Psoas muscle (tissue), 7 donors: ENCODE measurements at regions not wholly inside any gene's neighbourhood (a gene's known extent, or its start where the extent isn't known, plus 50 kb on each side); places are given as distances from the start of the nearest gene placed in this dataset.

Experiments
- ATAC-seq, 4 donors: fragments of 200-7000 bp; cut with Tn5 transposase; one replicate each; pipeline ENCODE4 v1.9.1; 2020; ENCODE audit warnings: moderate library complexity in 3 of 4, mild to moderate bottlenecking in 2 of 4
- DNase-seq, 2 donors: peaks; one replicate each; pipeline ENCODE4 v3.0.0-alpha.2; 2020
- H3K27ac ChIP-seq: fragments of 200-600 bp; one replicate; pipeline ENCODE4 v1.8.0; 2022
- H3K27me3 ChIP-seq, 3 donors: fragments of 200-600 bp in 1 of 3; one replicate each; pipeline versions ENCODE4 v1.6.1 to v1.8.0; 2013 to 2022; ENCODE audit warnings: low read length in 2 of 3, mild to moderate bottlenecking in 2 of 3, moderate library complexity in 1 of 3; ENCODE audit not compliant: insufficient read depth in 3 of 3
- H3K36me3 ChIP-seq, 2 donors: fragments of 200-600 bp in 1 of 2; one replicate each; pipeline versions ENCODE4 v1.6.1 to v1.8.0; 2013 to 2022; ENCODE audit warnings: low read depth in 1 of 2, mild to moderate bottlenecking in 1 of 2, moderate library complexity in 1 of 2; ENCODE audit not compliant: insufficient read depth in 1 of 2
- H3K4me1 ChIP-seq: fragments of 200-600 bp; one replicate; pipeline ENCODE4 v1.8.0; 2022
- H3K4me3 ChIP-seq: fragments of 200-600 bp; one replicate; pipeline ENCODE4 v1.8.0; 2022; ENCODE audit warnings: mild to moderate bottlenecking
- H3K9me3 ChIP-seq: fragments of 200-600 bp; one replicate; pipeline ENCODE4 v1.8.0; 2022
- WGBS, 3 donors: extraction: QIAGEN DNeasy Blood & Tissue Kit; methylation state at CpG; one replicate each; pipeline versions ENCODE4 v1.1.6 to v1.1.7; 2013; 5-methylcytosine and 5-hydroxymethylcytosine counted together
- intact Hi-C, 2 donors: fragments of 100-400 bp; cut with DNase I; formaldehyde crosslinking; loops; one replicate each; pipeline versions ENCODE4 v1.11.0 to v1.14.2; 2022
- TF ChIP-seq, protein P1 (sequence below): fragments of 200-600 bp; IDR thresholded peaks from one replicate; pipeline ENCODE4 v1.8.0; 2022; ENCODE audit warnings: antibody characterized with exemption
- donor health status: healthy with polysubstance abuse.
- donor health status: DM: no; HTN: no; CAD: no; lungs with moderate emphysema.
- donor health status: Bipolar disorder and iron deficiency.
- donor health status: healthy.
- donor health status: DM: yes; HTN: yes; CAD: no.
- donor health status: DM: no; HTN: no; CAD: no.
- donor health status: DM: yes; HTN: yes; CAD: no.

- Histone ChIP-seq H3K36me3 (no peaks in the 10 kb centered on the region), H3K27ac (no peak overlapping the region), H3K4me3 (no peak overlapping the region), H3K4me1 (no peaks in the 10 kb centered on the region), H3K9me3 (no peaks in the 10 kb centered on the region), H3K27me3 (peaks cover 0 to 2% (median 0%) of the 10 kb centered on the region in 3 donors)
- TF ChIP-seq, protein P1, sequence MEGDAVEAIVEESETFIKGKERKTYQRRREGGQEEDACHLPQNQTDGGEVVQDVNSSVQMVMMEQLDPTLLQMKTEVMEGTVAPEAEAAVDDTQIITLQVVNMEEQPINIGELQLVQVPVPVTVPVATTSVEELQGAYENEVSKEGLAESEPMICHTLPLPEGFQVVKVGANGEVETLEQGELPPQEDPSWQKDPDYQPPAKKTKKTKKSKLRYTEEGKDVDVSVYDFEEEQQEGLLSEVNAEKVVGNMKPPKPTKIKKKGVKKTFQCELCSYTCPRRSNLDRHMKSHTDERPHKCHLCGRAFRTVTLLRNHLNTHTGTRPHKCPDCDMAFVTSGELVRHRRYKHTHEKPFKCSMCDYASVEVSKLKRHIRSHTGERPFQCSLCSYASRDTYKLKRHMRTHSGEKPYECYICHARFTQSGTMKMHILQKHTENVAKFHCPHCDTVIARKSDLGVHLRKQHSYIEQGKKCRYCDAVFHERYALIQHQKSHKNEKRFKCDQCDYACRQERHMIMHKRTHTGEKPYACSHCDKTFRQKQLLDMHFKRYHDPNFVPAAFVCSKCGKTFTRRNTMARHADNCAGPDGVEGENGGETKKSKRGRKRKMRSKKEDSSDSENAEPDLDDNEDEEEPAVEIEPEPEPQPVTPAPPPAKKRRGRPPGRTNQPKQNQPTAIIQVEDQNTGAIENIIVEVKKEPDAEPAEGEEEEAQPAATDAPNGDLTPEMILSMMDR: no peak
- 84 to 90% (median 87%) methylated on average over 11 of the region's 11 CpGs for WGBS, 3 donors
- DNase-seq: no peak
- no peak for ATAC-seq
- intact Hi-C loops: no loop called here
Observed at GRCh38 chr6:1191141-1191630, 120.7 kb upstream of the FOXQ1 start.

GRCh38 chr6:1190366-1190765 lies 121.5 kb upstream of the FOXQ1 start:
- TF ChIP-seq, protein P1: no peak
- DNase-seq (no peak), ATAC-seq (peak in 3 of 4 donors; percentile 41 to 54 (median 52))
- H3K27ac ChIP-seq: no peak overlapping the region
- 14 to 22% (median 20%) methylated on average over 5 of the region's 5 CpGs for WGBS, 3 donors
- no peaks in the 10 kb centered on the region for H3K9me3 ChIP-seq
- no peaks in the 10 kb centered on the region for H3K4me1 ChIP-seq
- H3K36me3 ChIP-seq: no peaks in the 10 kb centered on the region
- intact Hi-C loops: no loop called here
- H3K4me3 ChIP-seq: no peak overlapping the region
- H3K27me3 ChIP-seq: peaks cover 0 to 2% (median 0%) of the 10 kb centered on the region in 3 donors

DNA sequence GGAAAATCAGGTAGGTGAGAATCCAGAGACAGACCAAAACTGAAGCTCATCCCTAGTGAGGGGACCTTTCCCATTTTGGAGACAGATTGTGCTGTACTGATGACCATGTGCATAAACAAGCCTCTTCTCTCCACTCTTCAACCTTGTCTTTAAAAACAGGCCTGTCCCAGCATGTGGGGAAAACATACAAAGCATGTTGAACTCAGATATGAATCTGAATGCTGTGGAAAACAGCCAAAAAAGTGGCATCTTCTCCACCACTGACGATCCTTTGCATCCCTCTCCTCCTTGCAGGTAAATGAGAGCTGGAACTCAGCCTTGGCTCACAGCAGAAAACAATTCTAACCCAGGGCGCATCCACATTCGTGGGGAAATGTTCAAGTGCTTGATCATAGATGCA lies 123.7 kb upstream of the FOXQ1 start:
- DNase-seq (no peak), ATAC-seq (no peak)
- no peaks in the 10 kb centered on the region for H3K9me3 ChIP-seq
- WGBS, 3 donors: 78 to 82% (median 78%) methylated on average over 3 of the region's 3 CpGs
- intact Hi-C loops: no loop called here
- H3K36me3 ChIP-seq: no peaks in the 10 kb centered on the region
- TF ChIP-seq, protein P1: no peak
- H3K4me3 ChIP-seq: no peak overlapping the region
- no peak overlapping the region for H3K27ac ChIP-seq
- H3K4me1 ChIP-seq: no peaks in the 10 kb centered on the region
- peaks cover 0 to 4% (median 0%) of the 10 kb centered on the region in 3 donors for H3K27me3 ChIP-seq

- WGBS, 3 donors: 77 to 84% (median 83%) methylated on average over 7 of the region's 7 CpGs
- ATAC-seq: no peak
- no peak for DNase-seq
- TF ChIP-seq, protein P1: no peak
- Histone ChIP-seq H3K4me1 (no peaks in the 10 kb centered on the region), H3K9me3 (no peaks in the 10 kb centered on the region), H3K4me3 (no peak overlapping the region), H3K27ac (no peak overlapping the region), H3K27me3 (peaks cover 0 to 4% (median 0%) of the 10 kb centered on the region in 3 donors), H3K36me3 (no peaks in the 10 kb centered on the region)
- intact Hi-C loops: no loop called here
Observed at GRCh38 chr6:1187293-1188131, 124.4 kb upstream of the FOXQ1 start.
